ENCODE measurements at regions not wholly inside any gene's neighbourhood (a gene's known extent, or its start where the extent isn't known, plus 50 kb on each side); places are given as distances from the start of the nearest gene placed in this dataset.

DNA sequence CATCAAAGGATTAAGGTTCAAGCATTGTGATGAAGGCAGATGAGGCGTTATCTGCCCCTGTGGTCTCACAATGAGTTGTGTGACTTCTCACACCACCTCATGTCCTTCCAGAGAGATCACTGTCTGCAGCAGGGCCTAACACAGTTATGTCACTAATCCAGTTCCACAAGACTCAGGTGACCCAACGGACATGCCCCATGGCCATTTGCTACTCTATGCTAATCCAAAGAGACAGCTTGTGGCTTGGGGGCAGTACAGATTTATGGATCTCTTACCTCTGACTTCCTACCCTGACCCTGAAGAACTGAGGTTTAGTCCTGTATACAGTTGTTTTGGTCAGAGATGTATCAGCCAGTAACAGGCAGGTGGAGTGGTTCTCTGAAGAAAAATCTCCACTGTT, 147.1 kb downstream of the GLUL start:
- TF ChIP-seq EZH2 (IDR thresholded peaks at IDR 0.05; ENCODE audit: borderline replicate concordance, low read length) = no peak
- TF ChIP-seq, protein P1, sequence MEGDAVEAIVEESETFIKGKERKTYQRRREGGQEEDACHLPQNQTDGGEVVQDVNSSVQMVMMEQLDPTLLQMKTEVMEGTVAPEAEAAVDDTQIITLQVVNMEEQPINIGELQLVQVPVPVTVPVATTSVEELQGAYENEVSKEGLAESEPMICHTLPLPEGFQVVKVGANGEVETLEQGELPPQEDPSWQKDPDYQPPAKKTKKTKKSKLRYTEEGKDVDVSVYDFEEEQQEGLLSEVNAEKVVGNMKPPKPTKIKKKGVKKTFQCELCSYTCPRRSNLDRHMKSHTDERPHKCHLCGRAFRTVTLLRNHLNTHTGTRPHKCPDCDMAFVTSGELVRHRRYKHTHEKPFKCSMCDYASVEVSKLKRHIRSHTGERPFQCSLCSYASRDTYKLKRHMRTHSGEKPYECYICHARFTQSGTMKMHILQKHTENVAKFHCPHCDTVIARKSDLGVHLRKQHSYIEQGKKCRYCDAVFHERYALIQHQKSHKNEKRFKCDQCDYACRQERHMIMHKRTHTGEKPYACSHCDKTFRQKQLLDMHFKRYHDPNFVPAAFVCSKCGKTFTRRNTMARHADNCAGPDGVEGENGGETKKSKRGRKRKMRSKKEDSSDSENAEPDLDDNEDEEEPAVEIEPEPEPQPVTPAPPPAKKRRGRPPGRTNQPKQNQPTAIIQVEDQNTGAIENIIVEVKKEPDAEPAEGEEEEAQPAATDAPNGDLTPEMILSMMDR (IDR thresholded peaks at IDR 0.05; ENCODE audit: low read length) = no peak
- no peaks in the 10 kb centered on the region for H3K79me2 ChIP-seq (ENCODE audit: insufficient read depth, low read length)
- H3K4me3 ChIP-seq (ENCODE audit: low read depth, low read length, poor library complexity, severe bottlenecking) = no peak overlapping the region
- H3K27me3 ChIP-seq (ENCODE audit: insufficient read depth, low read length) = no peaks in the 10 kb centered on the region
- no peaks in the 10 kb centered on the region for H3K9me2 ChIP-seq (ENCODE audit: low read depth, low read length)
- H3F3A ChIP-seq (ENCODE audit: insufficient read depth, low read length) = no peaks in the 10 kb centered on the region
- no peak overlapping the region for H3K27ac ChIP-seq (ENCODE audit: low read depth, low read length, poor library complexity, severe bottlenecking)
- H2AFZ ChIP-seq (ENCODE audit: low read length) = no peak overlapping the region
- no peaks in the 10 kb centered on the region for H4K20me1 ChIP-seq (ENCODE audit: insufficient read depth, low read length)
- H3K9me3 ChIP-seq (ENCODE audit: low read length) = no peaks in the 10 kb centered on the region
- H3K4me1 ChIP-seq (ENCODE audit: insufficient read depth, low read length, severe bottlenecking) = no peaks in the 10 kb centered on the region
- no peak overlapping the region for H3K4me2 ChIP-seq (ENCODE audit: low read length)
- H3K36me3 ChIP-seq (ENCODE audit: insufficient read depth, low read length) = no peaks in the 10 kb centered on the region
- no peak overlapping the region for H3K9ac ChIP-seq (ENCODE audit: low read length)

DNA sequence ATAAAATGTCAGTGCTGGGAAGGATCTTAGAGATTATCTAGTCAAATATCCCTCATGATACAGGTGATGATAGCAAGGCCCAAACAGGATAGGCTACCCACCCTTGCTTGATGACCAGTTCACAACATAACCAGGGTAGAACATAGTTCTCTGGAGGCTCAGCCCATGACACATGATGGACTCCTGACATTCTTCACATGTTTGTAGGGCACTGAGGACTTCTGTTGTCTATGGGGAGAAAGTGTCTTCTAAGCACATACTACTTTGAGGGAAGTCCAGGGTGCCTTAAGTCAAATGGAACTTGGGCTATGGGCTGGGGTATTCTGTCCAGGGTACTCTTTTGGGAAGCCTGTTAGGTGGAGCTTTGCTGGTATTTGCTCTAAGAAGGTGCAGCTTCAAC, 148.9 kb downstream of the GLUL start:
- no peaks in the 10 kb centered on the region for H4K20me1 ChIP-seq (ENCODE audit: insufficient read depth, low read length)
- H2AFZ ChIP-seq (ENCODE audit: low read length) = no peak overlapping the region
- TF ChIP-seq, protein P1 (IDR thresholded peaks at IDR 0.05; ENCODE audit: low read length) = no peak
- TF ChIP-seq EZH2 (IDR thresholded peaks at IDR 0.05; ENCODE audit: borderline replicate concordance, low read length) = no peak
- H3K9me3 ChIP-seq (ENCODE audit: low read length) = no peaks in the 10 kb centered on the region
- H3K4me3 ChIP-seq (ENCODE audit: low read depth, low read length, poor library complexity, severe bottlenecking) = no peak overlapping the region
- H3K79me2 ChIP-seq (ENCODE audit: insufficient read depth, low read length) = no peaks in the 10 kb centered on the region
- no peaks in the 10 kb centered on the region for H3K9me2 ChIP-seq (ENCODE audit: low read depth, low read length)
- no peaks in the 10 kb centered on the region for H3K36me3 ChIP-seq (ENCODE audit: insufficient read depth, low read length)
- H3K4me1 ChIP-seq (ENCODE audit: insufficient read depth, low read length, severe bottlenecking) = no peaks in the 10 kb centered on the region
- H3K9ac ChIP-seq (ENCODE audit: low read length) = no peak overlapping the region
- H3K27me3 ChIP-seq (ENCODE audit: insufficient read depth, low read length) = no peaks in the 10 kb centered on the region
- no peak overlapping the region for H3K27ac ChIP-seq (ENCODE audit: low read depth, low read length, poor library complexity, severe bottlenecking)
- H3F3A ChIP-seq (ENCODE audit: insufficient read depth, low read length) = no peaks in the 10 kb centered on the region
- no peak overlapping the region for H3K4me2 ChIP-seq (ENCODE audit: low read length)

DNA sequence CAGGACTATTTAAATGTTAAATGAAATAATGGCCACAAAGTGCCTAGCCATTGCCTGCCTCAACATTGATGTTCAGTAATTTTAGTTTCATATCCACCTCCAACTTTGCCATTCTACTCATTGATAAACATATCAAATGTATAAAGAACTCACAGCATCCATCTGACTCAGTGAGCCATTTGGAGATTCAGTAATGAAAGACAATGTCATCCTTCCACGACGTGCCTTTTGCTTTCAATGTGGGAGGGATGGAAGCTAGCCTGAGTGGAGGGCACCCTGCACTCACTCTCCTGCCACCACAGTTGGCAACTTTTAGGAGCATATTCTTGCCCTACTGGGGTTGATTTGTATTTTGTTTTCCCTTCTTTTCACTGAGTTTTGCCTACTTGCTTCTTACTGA, 151.5 kb downstream of the GLUL start:
- Histone ChIP-seq H3K4me3 (ENCODE audit: low read depth, low read length, poor library complexity, severe bottlenecking) (no peak overlapping the region), H3K9me2 (ENCODE audit: low read depth, low read length) (no peaks in the 10 kb centered on the region), H3K36me3 (ENCODE audit: insufficient read depth, low read length) (no peaks in the 10 kb centered on the region), H3F3A (ENCODE audit: insufficient read depth, low read length) (no peaks in the 10 kb centered on the region), H3K9ac (ENCODE audit: low read length) (no peak overlapping the region), H2AFZ (ENCODE audit: low read length) (no peak overlapping the region), H3K4me2 (ENCODE audit: low read length) (no peak overlapping the region), H4K20me1 (ENCODE audit: insufficient read depth, low read length) (no peaks in the 10 kb centered on the region), H3K27ac (ENCODE audit: low read depth, low read length, poor library complexity, severe bottlenecking) (no peak overlapping the region), H3K27me3 (ENCODE audit: insufficient read depth, low read length) (0 out of 2 replicates have a peak, but pooled peaks cover 4% of the 10 kb centered on the region), H3K79me2 (ENCODE audit: insufficient read depth, low read length) (no peaks in the 10 kb centered on the region), H3K4me1 (ENCODE audit: insufficient read depth, low read length, severe bottlenecking) (no peaks in the 10 kb centered on the region), H3K9me3 (ENCODE audit: low read length) (no peaks in the 10 kb centered on the region)
- TF ChIP-seq, protein P1 (IDR thresholded peaks at IDR 0.05; ENCODE audit: low read length) = no peak
- no peak for TF ChIP-seq EZH2 (IDR thresholded peaks at IDR 0.05; ENCODE audit: borderline replicate concordance, low read length)

Data from OCI-LY1 (cell line).